DMS153 treated with DMSO at 0.1 percent for 48 hours (cell line): ENCODE measurements at regions not wholly inside any gene's neighbourhood (a gene's known extent, or its start where the extent isn't known, plus 50 kb on each side); places are given as distances from the start of the nearest gene placed in this dataset.
"Not testable (repeated sequence)": the region's sequence is repeated elsewhere in the genome, so short reads cannot be mapped to it uniquely, and the experiment has no call there.

Source experiments
- DNase-seq: peaks from one replicate; lab custom pipeline; 2025; ENCODE audit not compliant: unreplicated experiment; lab: John Stamatoyannopoulos, UW

DNA sequence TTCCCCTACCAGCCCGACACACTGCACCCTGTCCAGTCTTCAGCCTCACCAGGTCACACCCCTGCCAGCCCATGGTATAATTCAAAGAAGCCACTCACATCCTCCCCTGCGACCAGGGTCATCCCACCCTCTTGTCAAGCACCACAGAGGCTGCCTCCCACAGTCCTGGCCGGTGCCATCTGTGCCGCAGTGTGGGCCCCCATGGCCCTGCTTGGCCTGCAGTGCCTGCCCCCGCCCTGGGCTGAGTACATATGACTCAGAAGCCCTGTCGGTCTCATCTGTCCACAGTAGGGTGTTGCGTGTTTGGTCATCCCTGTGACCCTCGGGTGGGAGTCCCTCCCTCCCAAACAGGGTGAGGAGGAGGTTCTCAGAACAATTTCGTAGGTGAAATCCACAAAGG is 190.8 kb upstream of the AJAP1 start:
- no peak for DNase-seq

DNA sequence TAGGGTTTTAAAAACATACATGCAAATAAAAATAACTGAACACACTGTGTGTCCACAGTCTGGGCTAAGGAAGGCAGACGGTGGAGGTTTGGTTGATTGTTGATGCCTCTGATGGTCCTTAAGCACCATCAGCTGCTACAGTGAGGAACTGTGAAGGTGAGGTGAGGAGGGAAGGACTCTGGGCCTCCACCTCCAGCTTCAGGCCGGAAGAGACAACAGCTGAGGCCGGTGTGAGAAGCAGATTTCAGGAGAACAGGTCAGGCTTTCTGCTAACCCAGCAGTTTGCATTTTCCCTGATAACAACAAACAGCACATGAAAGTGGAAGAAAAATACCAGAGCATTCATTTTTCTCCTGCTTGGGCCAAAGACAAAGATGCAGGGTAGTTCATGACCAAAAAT is 189.9 kb upstream of the AJAP1 start:
- DNase-seq = no peak

DNA sequence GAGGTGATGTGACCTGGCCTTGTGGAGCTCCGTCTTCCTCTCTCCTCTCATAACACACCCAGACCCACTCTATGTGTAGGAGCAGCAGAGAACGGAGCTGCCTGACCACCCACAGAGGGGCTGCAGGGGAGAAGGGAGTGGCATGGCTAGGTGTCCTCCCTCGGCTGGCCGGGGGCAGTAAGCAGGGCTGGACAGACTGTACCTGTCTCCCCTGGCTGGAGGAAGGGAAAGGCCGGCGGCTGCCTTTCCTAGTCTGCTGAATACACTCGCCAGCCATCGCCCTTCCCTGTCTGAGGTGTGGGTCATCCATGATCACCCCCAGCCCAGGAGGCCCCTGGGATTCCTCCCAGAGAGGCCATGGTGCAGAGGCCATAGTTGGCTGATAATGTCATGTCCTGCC is 187.2 kb upstream of the AJAP1 start:
- DNase-seq = no peak

GRCh38 chr1:4468386-4468785 is 186.0 kb upstream of the AJAP1 start:
- no peak for DNase-seq

- no peak for DNase-seq
Measured at GRCh38 chr1:4468804-4469514, 185.4 kb upstream of the AJAP1 start.

DNA sequence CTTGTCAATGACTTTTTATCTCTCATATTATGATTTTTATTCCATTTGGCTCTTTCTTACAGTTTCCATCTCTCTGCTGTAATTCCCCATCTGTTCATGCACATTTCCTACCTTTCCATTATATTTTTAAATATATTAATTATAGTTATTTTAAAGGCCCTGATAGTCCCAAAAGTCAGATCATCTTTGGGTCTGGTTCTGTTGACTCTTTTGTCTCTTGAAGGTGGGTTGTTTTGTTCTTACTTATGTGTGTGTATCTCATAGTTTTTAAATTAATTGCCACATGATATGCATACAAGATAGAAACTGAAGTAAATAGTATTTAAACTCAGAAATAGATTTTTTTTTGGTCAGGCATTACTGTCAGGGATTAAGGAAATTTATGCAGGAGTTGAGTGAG is 178.0 kb upstream of the AJAP1 start:
- no peak for DNase-seq

- no peak for DNase-seq
Measured at GRCh38 chr1:4481451-4481850, 173.0 kb upstream of the AJAP1 start.

- no peak for DNase-seq
Measured at GRCh38 chr1:4482526-4482925, 171.9 kb upstream of the AJAP1 start.

DNA sequence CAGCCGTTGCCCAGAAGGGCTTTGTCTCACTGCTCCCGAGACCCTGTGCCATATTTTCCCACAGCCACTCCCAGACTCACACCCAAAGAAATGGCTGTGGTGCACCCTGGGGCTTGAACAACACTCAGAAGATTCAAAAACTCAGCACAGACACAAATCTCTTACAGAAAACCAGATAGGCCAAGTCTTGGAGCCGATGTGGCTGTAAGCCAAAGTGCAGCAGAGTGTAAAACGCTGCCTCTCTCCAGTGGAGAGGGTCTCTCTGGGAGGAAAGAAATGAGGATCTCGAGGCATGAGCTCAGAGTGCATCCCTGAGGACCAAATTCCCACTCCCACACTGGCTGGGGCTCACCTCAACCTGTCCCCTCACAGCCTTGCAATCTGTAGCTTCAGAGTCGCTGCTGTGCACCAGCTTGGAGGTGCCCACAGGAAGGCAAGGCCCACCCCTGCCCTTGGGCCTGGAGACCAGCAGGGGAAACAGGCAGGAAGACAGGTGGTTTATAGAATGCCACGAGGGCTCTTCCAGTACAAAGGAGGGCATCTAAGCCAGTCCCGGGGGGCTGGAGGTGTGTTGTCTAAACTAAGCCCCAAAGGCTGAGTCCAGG is 171.3 kb upstream of the AJAP1 start:
- no peak for DNase-seq

DNA sequence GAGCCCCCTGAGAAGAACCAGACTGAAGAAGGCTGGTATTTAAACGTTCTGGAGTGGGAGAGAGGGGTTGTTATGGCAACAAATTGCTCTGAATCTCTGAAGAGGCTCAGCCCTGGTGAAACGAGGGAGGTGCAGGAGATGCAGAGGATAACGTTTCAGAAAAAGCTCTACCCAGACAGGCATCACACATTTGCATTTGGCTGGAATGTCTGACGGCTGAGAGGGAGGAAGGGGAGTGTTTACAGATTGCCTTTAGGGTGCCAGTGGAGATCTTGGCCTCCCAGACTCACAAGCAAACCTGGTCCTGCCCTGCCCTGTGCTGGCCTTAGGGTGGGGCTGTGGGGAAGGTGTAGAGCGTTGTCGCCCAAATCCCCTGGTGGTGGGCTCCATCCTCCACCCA is 169.0 kb upstream of the AJAP1 start:
- no peak for DNase-seq

GRCh38 chr1:4485878-4486277 is 168.5 kb upstream of the AJAP1 start:
- no peak for DNase-seq

DNA sequence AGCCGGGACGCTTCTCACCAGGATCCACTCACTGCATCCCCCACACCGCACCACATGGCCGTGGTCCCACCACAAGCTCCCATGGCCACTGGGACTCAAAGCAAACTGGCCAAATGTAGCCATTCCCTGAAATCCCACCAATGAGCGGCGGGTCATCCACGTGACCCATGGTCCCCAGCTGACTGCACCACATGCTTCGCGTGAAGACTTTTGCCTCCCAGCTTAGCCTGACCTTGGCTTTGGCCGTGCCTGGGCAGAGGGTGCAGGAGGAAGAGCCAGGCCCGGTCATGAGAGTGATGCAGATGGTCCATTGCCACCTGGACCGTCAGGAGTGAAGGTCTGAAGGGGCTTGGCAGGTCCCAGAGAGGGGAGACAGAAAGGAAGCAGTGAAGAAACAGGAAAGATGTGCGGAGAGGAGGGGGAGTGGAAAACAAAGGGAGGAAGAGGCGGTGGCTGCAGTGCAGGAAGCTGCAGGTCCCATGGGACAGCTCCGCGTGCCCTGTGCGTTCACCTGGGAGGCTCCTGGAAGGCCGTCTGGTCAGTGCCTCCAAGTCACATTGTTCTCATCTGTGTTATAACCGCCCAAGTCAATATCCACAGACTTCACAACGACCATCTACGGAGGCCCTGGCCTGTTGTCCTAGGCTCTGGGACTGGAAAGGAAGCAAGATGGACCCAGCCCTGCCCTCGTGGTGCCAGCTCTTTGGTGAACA is 167.8 kb upstream of the AJAP1 start:
- no peak for DNase-seq

DNA sequence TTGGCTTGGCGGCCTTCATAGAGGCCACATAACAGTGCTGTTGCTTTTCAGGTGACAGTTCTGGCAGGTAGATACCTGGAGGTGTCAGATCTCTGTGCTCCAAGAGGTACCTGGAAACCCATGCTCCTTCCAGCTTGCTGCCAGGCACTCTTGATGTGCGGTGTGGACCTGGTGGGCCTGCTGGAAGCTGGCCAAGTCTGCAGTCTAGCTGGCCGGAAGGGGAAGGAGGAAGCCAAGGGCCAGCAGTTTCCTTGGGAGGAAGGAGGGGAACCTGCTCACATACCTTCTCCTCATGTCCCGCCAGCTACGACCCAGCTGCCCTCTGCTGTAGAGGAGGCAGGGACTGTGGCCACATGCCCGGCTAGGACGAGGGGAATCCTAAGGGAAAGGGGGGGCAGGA is 166.4 kb upstream of the AJAP1 start:
- no peak for DNase-seq

DNA sequence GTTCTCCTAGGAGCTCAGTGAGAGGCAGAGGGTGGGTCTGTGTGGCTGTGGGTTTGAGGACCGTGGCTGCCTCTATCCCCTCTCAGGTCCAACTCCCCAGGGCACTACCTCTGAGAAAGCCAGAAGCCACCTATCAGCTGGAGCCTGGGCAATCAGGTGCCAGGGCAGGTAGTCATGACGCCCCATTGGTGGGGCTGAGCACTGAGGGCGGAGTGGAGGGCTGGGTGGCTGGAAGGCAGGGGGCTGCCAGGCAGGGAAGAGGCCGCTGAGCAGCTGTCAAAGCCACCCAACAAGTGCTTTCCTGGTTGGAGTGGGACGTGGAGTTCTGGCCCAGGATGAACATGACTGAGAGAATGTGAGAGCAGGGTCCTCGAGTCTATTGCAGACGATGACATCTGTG is 164.9 kb upstream of the AJAP1 start:
- no peak for DNase-seq

DNA sequence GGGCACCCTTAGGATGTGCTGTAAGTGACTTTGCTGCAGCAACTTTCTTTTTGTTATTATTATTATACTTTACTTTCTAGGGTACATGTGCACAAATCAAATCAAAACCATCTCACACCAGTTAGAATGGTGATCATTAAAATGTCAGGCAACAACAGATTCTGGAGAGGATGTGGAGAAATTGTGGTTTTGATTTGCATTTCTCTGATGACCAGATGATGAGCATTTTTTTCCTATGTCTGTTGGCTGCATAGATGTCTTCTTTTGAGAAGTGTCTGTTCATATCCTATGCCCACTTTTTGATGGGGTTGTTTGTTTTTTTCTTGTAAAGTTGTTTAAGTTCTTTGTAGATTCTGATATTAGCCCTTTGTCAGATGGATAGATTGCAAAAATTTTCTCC is 164.4 kb upstream of the AJAP1 start:
- not testable (repeated sequence) for DNase-seq

GRCh38 chr1:4494027-4494426 is 160.4 kb upstream of the AJAP1 start:
- no peak for DNase-seq

DNA sequence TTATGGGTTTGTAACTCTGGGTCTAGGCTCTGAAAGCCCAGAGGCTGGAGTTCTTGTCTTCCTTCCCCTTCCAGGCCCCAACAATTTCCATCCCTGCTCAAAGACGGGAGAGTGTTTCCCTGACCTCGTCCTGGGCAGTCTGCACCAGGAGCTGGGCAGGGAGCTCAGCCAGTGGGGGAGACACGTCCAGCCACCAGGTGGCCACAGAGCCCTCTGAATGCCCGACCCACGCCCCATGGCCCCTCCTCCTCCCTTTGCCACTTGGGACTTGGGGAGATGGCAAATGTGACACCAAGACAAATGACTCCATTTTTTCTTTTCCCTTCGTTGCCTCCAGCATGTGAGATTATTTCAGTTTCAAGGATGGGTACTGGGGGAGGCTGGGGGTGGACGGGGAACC is 159.9 kb upstream of the AJAP1 start:
- no peak for DNase-seq

- no peak for DNase-seq
Measured at GRCh38 chr1:4495809-4496208, 158.6 kb upstream of the AJAP1 start.

DNA sequence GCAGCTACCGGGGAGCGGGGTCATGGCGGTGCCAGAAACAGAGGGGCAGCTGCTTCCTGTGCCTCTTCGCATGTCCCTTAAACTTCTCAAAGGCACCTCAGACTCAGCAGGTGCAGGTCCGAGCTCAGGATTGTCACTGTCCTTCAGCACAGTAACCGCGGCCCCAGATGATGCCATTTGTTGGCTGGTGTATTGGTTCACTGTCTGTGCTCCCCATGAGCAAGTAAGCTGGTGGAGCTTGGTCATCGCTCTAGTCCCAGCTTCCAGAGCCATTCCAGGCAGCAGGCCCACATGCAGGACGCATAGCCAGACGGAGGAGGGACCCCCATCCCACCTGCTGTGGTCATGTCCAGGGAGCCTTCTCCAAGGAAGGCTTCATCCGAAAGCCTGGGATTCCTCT is 154.0 kb upstream of the AJAP1 start:
- DNase-seq = no peak

- DNase-seq = no peak
Measured at GRCh38 chr1:4506591-4506990, 147.8 kb upstream of the AJAP1 start.

- no peak for DNase-seq
Measured at GRCh38 chr1:4509206-4509605, 145.2 kb upstream of the AJAP1 start.

DNA sequence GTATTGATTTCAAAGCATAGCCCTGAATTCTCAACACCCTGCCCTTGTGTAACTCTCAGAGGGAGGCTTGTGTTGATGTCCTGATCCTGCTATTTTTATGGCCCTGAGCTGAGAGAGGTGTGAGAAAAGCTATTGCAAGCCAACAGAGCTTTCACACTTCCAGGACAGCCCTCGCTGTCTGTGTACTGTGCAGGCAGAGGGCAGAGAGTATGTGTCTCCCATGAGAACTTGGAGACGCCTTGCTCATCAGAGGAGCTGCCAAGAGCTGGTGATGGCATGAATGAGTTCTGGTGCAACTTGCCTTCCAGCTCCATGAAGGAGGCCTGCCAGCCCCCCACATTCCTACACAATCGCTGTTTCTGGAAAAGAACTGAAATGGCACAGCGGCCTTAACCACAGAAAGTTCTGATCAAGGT is 144.1 kb upstream of the AJAP1 start:
- DNase-seq = no peak
